HCT116 (cell line): ENCODE measurements at regions not wholly inside any gene's neighbourhood (a gene's known extent, or its start where the extent isn't known, plus 50 kb on each side); places are given as distances from the start of the nearest gene placed in this dataset.

Experiments
- ATAC-seq: fragments of 200-7000 bp; cut with Tn5 transposase; 2 replicates; pipeline ENCODE4 v1.9.1; 2020; ENCODE audit warnings: mild to moderate bottlenecking, moderate library complexity
- BruUV-seq: library from RNA; stranded (reverse); fragments of 400-500 nt; replicated peaks from 2 replicates; lab custom pipeline; 2021; lab: Mats Ljungman, UMichigan
- CTCF ChIA-PET: fragments of 300-600 bp; sonication (Branson Sonifier 250); formaldehyde crosslinking; loops from one replicate; lab custom pipeline; 2021; ENCODE audit warnings: antibody characterized with exemption; lab: Charles Lee
- POLR2A ChIA-PET: fragments of 300-600, 350-600 bp; sonication (Branson Sonifier 250); formaldehyde crosslinking; loops from one replicate; lab custom pipeline; 2021; ENCODE audit warnings: antibody characterized with exemption; lab: Charles Lee
- RAD21 ChIA-PET, 2 experiments: fragments of 300-600 bp; sonication (Branson Sonifier 250); formaldehyde crosslinking; loops; one replicate each; lab custom pipeline; 2023; ENCODE audit warnings: low total read pairs in 2 of 2; ENCODE audit not compliant: uncharacterized antibody in 2 of 2, unreplicated experiment in 2 of 2, low non-redundant PET in 1 of 2; lab: Charles Lee
- DNase-seq: peaks from one replicate; pipeline ENCODE4 v3.0.0-alpha.2; 2010; ENCODE audit warnings: low read depth, low spot score
- H2AFZ ChIP-seq: fragments of 200-600 bp; shearing (Covaris generic), sonication (generic); 2 replicates; pipeline ENCODE4 v1.6.1; 2017; ENCODE audit warnings: low read depth, mixed run types, mixed read lengths, antibody characterized with exemption, low read length; ENCODE audit not compliant: poor library complexity, severe bottlenecking
- H3K27ac ChIP-seq: 2 replicates; pipeline ENCODE4 v1.5.1; 2012; ENCODE audit warnings: low read depth, low read length
- H3K27me3 ChIP-seq: fragments of 200-600 bp; sonication (generic); 2 replicates; pipeline ENCODE4 v1.6.1; 2016; ENCODE audit warnings: mixed run types, low read length, mixed read lengths; ENCODE audit not compliant: insufficient read depth
- H3K36me3 ChIP-seq, 2 experiments: fragments of 200-500 bp in 1 of 2; fragments of 200-600 bp in 1 of 2; sonication (Bioruptor generic) in 1 of 2; sonication (generic) in 1 of 2; 2 replicates each; pipeline versions ENCODE4 v1.5.1 to v1.6.1; 2014 to 2016; ENCODE audit warnings: low read length in 2 of 2, inconsistent platforms in 1 of 2, mixed read lengths in 1 of 2, mixed run types in 1 of 2; ENCODE audit not compliant: insufficient read depth in 2 of 2, control insufficient read depth in 1 of 2
- H3K4me1 ChIP-seq, 2 experiments: fragments of 200-600 bp in 1 of 2; sonication (generic) in 1 of 2; 2 replicates each; pipeline versions ENCODE4 v1.5.1 to v1.6.1; 2012 to 2017; ENCODE audit warnings: low read length in 2 of 2, inconsistent platforms in 1 of 2, mild to moderate bottlenecking in 1 of 2, mixed read lengths in 1 of 2, mixed run types in 1 of 2, moderate library complexity in 1 of 2; ENCODE audit not compliant: insufficient read depth in 2 of 2, control insufficient read depth in 1 of 2
- H3K4me2 ChIP-seq: fragments of 200-600 bp; sonication (generic); 2 replicates; pipeline ENCODE4 v1.6.1; 2017; ENCODE audit warnings: mixed run types, low read length, mixed read lengths
- H3K4me3 ChIP-seq, 2 experiments: fragments of 200-600 bp in 1 of 2; sonication (generic) in 1 of 2; replicated peaks in 1 of 2; 2 replicates each; pipeline ENCODE4 v1.5.1; 2011 to 2016; ENCODE audit warnings: low read length in 2 of 2, control low read depth in 1 of 2, low read depth in 1 of 2, mild to moderate bottlenecking in 1 of 2, mixed read lengths in 1 of 2, mixed run types in 1 of 2
- H3K79me2 ChIP-seq: fragments of 200-600 bp; sonication (generic); 2 replicates; pipeline ENCODE4 v1.6.1; 2017; ENCODE audit warnings: mild to moderate bottlenecking, mixed run types, low read length, moderate library complexity, mixed read lengths; ENCODE audit not compliant: insufficient read depth
- H3K9ac ChIP-seq: fragments of 200-600 bp; sonication (generic); 2 replicates; pipeline ENCODE4 v1.6.1; 2016; ENCODE audit warnings: low read length, mixed read lengths
- H3K9me2 ChIP-seq: fragments of 200-600 bp; sonication (generic), shearing (Covaris generic); 2 replicates; pipeline ENCODE4 v1.6.1; 2017; ENCODE audit warnings: mixed run types, mild to moderate bottlenecking, moderate library complexity; ENCODE audit not compliant: insufficient read depth
- H3K9me3 ChIP-seq, 2 experiments: fragments of 200-500 bp in 1 of 2; fragments of 200-600 bp in 1 of 2; sonication (Bioruptor generic) in 1 of 2; sonication (generic) in 1 of 2; 2 replicates each; pipeline ENCODE4 v1.6.1; 2014 to 2017; ENCODE audit warnings: low read length in 2 of 2, mixed read lengths in 2 of 2, inconsistent platforms in 1 of 2, low read depth in 1 of 2, mild to moderate bottlenecking in 1 of 2, mixed run types in 1 of 2, moderate library complexity in 1 of 2; ENCODE audit not compliant: control insufficient read depth in 1 of 2, insufficient read depth in 1 of 2
- H4K20me1 ChIP-seq: fragments of 200-600 bp; sonication (generic), shearing (Covaris generic); 2 replicates; pipeline ENCODE4 v1.6.1; 2017; ENCODE audit warnings: mixed run types, mild to moderate bottlenecking, moderate library complexity; ENCODE audit not compliant: insufficient read depth
- ATF3 ChIP-seq: IDR thresholded peaks from 2 replicates; pipeline ENCODE4 v1.6.1; 2012
- CBX3 ChIP-seq: IDR thresholded peaks from 2 replicates; pipeline ENCODE4 v1.6.1; 2012; ENCODE audit warnings: low read depth
- CEBPB ChIP-seq: IDR thresholded peaks from 2 replicates; pipeline ENCODE4 v1.6.1; 2012; ENCODE audit warnings: low read depth
- EGR1 ChIP-seq: IDR thresholded peaks from 2 replicates; pipeline ENCODE4 v1.6.1; 2012; ENCODE audit warnings: low read depth
- ELF1 ChIP-seq: IDR thresholded peaks from 2 replicates; pipeline ENCODE4 v1.6.1; 2012; ENCODE audit warnings: low read depth, borderline replicate concordance
- EZH2 ChIP-seq: fragments of 200-600 bp; sonication (generic); IDR thresholded peaks from 2 replicates; pipeline ENCODE4 v1.6.1; 2017; ENCODE audit warnings: antibody characterized with exemption, mixed run types
- EZH2phosphoT487 ChIP-seq: fragments of 200-600 bp; IDR thresholded peaks from 2 replicates; pipeline ENCODE4 v1.6.1; 2018; ENCODE audit warnings: antibody characterized with exemption, borderline replicate concordance
- FOSL1 ChIP-seq: IDR thresholded peaks from 2 replicates; pipeline ENCODE4 v1.6.1; 2012; ENCODE audit warnings: low read depth
- JUND ChIP-seq: IDR thresholded peaks from 2 replicates; pipeline ENCODE4 v1.6.1; 2012
- MAX ChIP-seq: IDR thresholded peaks from 2 replicates; pipeline ENCODE4 v1.6.1; 2012
- POLR2A ChIP-seq: IDR thresholded peaks from 2 replicates; pipeline ENCODE4 v1.7.0; 2011; ENCODE audit warnings: borderline replicate concordance; ENCODE audit not compliant: insufficient read depth, insufficient read length; ENCODE audit errors: extremely low read depth
- POLR2AphosphoS5 ChIP-seq: IDR thresholded peaks from 2 replicates; pipeline ENCODE4 v1.6.1; 2011; ENCODE audit warnings: mild to moderate bottlenecking, low read depth, low read length, moderate library complexity
- RAD21 ChIP-seq: IDR thresholded peaks from 2 replicates; pipeline ENCODE4 v1.6.1; 2012; ENCODE audit warnings: low read depth, mild to moderate bottlenecking
- REST ChIP-seq: IDR thresholded peaks from 2 replicates; pipeline ENCODE4 v1.6.1; 2012; ENCODE audit warnings: low read depth
- SP1 ChIP-seq: IDR thresholded peaks from 2 replicates; pipeline ENCODE4 v1.6.1; 2012; ENCODE audit warnings: low read depth
- SRF ChIP-seq: IDR thresholded peaks from 2 replicates; pipeline ENCODE4 v1.6.1; 2012; ENCODE audit warnings: low read depth
- TCF7L2 ChIP-seq: IDR thresholded peaks from 2 replicates; pipeline ENCODE4 v1.7.0; 2011; ENCODE audit warnings: borderline replicate concordance, inconsistent platforms; ENCODE audit not compliant: insufficient read depth, insufficient read length; ENCODE audit errors: extremely low read depth
- YY1 ChIP-seq: IDR thresholded peaks from 2 replicates; pipeline ENCODE4 v1.6.1; 2011; ENCODE audit warnings: low read length, low read depth, moderate library complexity, mild to moderate bottlenecking; ENCODE audit not compliant: insufficient replicate concordance; ENCODE audit errors: extremely low read depth
- ZBTB33 ChIP-seq: IDR thresholded peaks from 2 replicates; pipeline ENCODE4 v1.6.1; 2011; ENCODE audit warnings: mild to moderate bottlenecking, low read length, moderate library complexity; ENCODE audit not compliant: insufficient replicate concordance; ENCODE audit errors: extremely low read depth
- ZFX ChIP-seq: fragments of 450-650 bp; IDR thresholded peaks from 2 replicates; pipeline ENCODE4 v1.6.1; 2017
- intact Hi-C: fragments of 100-400 bp; cut with micrococcal nuclease; formaldehyde crosslinking; loops from 2 replicates; pipeline ENCODE4 v1.10.0; 2022

GRCh38 chr10:60650378-60650800, 127.9 kb upstream of the CDK1 start:
- H3K9ac ChIP-seq = no peak overlapping the region
- no peak overlapping the region for H3K4me2 ChIP-seq
- no peaks in the 10 kb centered on the region for H3K9me3 ChIP-seq
- H3K36me3 ChIP-seq = no peaks in the 10 kb centered on the region
- intact Hi-C loops = no loop called here
- H2AFZ ChIP-seq = no peak overlapping the region
- H4K20me1 ChIP-seq = no peaks in the 10 kb centered on the region
- POLR2A ChIA-PET = no interaction called here
- ATAC-seq (no peak), DNase-seq (no peak)
- H3K79me2 ChIP-seq = no peaks in the 10 kb centered on the region
- H3K27me3 ChIP-seq = no peaks in the 10 kb centered on the region
- H3K9me2 ChIP-seq = no peaks in the 10 kb centered on the region
- BruUV-seq = no TSS peak
- peaks cover 7 to 8% of the 10 kb centered on the region in 2 experiments; a peak in 3 of 4 replicates for H3K4me1 ChIP-seq
- H3K27ac ChIP-seq = no peak overlapping the region
- CTCF ChIA-PET = interaction anchor here (1.2 kb wide), 1 partner anchor 209 kb away, joined by 3 read pairs; no protein-coding TSS in a partner anchor
- RAD21 ChIA-PET = no interaction called here
- no peak overlapping the region for H3K4me3 ChIP-seq
- no peak for TF ChIP-seq ZFX
- no peak for TF ChIP-seq ZBTB33
- TF ChIP-seq EZH2 = no peak
- TF ChIP-seq YY1 = no peak
- TF ChIP-seq EGR1 = no peak
- no peak for TF ChIP-seq JUND
- no peak for TF ChIP-seq CEBPB
- TF ChIP-seq POLR2A = no peak
- TF ChIP-seq SP1 = no peak
- TF ChIP-seq CBX3 = no peak
- TF ChIP-seq ELF1 = no peak
- no peak for TF ChIP-seq MAX
- no peak for TF ChIP-seq ATF3
- TF ChIP-seq REST = no peak
- no peak for TF ChIP-seq EZH2phosphoT487
- TF ChIP-seq FOSL1 = no peak
- TF ChIP-seq POLR2AphosphoS5 = no peak
- no peak for TF ChIP-seq TCF7L2
- TF ChIP-seq RAD21 = no peak
- no peak for TF ChIP-seq SRF
